Tibial nerve (tissue), 4 donors: ENCODE measurements at regions not wholly inside any gene's neighbourhood (a gene's known extent, or its start where the extent isn't known, plus 50 kb on each side); places are given as distances from the start of the nearest gene placed in this dataset.

Experiments used
- EP300 ChIP-seq, 2 donors: sonication (generic); formaldehyde crosslinking; IDR thresholded peaks; one replicate each; pipeline ENCODE4 v1.6.1; 2017; ENCODE audit warnings: antibody characterized with exemption in 2 of 2, mild to moderate bottlenecking in 1 of 2
- POLR2A ChIP-seq, 2 donors: fragments of 450-650 bp; IDR thresholded peaks; one replicate each; pipeline ENCODE4 v1.6.1; 2017; ENCODE audit warnings: antibody characterized with exemption in 2 of 2, mild to moderate bottlenecking in 2 of 2, moderate library complexity in 2 of 2
- TF ChIP-seq, protein P1 (sequence below), 5 experiments: fragments of 200-600 bp in 3 of 5; fragments of 450-650 bp in 2 of 5; sonication (generic) in 3 of 5; IDR thresholded peaks; one replicate each; pipeline ENCODE4 v1.5.1; 2016 to 2019; ENCODE audit warnings: antibody characterized with exemption in 5 of 5, mild to moderate bottlenecking in 3 of 5, moderate library complexity in 2 of 5

DNA sequence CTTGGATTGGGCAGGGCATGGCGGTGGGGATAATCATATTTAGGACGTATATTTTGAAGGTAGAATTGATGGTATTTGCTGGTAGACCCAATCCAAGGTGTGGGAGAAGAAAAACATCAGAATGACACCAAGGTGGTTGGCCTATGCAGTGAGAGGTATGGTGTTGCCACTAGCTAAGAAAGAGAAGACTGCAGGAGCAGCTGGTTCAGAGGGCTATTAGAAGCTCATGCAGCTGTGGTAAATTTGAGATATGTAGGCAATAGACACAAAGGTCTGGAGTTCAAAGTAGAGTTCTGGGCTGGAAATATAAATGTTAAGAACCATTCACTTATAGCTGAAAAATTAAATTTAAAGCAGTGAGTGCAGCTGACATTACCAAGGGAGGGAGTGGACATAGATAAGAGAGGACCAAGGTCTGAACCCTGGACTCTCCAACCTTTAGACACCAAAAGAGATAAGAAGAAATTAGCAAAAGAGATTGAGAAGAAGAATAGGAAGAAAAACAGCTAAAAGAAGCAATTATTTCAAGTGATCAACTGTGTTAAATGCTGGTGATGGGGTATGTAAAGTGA, 74.7 kb upstream of the FAM169A start:
- TF ChIP-seq, protein P1, sequence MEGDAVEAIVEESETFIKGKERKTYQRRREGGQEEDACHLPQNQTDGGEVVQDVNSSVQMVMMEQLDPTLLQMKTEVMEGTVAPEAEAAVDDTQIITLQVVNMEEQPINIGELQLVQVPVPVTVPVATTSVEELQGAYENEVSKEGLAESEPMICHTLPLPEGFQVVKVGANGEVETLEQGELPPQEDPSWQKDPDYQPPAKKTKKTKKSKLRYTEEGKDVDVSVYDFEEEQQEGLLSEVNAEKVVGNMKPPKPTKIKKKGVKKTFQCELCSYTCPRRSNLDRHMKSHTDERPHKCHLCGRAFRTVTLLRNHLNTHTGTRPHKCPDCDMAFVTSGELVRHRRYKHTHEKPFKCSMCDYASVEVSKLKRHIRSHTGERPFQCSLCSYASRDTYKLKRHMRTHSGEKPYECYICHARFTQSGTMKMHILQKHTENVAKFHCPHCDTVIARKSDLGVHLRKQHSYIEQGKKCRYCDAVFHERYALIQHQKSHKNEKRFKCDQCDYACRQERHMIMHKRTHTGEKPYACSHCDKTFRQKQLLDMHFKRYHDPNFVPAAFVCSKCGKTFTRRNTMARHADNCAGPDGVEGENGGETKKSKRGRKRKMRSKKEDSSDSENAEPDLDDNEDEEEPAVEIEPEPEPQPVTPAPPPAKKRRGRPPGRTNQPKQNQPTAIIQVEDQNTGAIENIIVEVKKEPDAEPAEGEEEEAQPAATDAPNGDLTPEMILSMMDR (IDR thresholded peaks at IDR 0.05) = no peak
- TF ChIP-seq POLR2A (IDR thresholded peaks at IDR 0.05) (no peak), EP300 (IDR thresholded peaks at IDR 0.05) (no peak)
